Stimulated activated CD8-positive, alpha-beta memory T cell treated with anti-CD3 and anti-CD28 coated beads, Interleukin-2, amount 100 ng/mL, for 1 hour (primary cell): ENCODE measurements at regions not wholly inside any gene's neighbourhood (a gene's known extent, or its start where the extent isn't known, plus 50 kb on each side); places are given as distances from the start of the nearest gene placed in this dataset.
"Not testable (repeated sequence)": the region's sequence is repeated elsewhere in the genome, so short reads cannot be mapped to it uniquely, and the experiment has no call there.

ENCODE experiments used
- DNase-seq, 2 donors: peaks; one replicate each; pipeline ENCODE4 v3.0.0-alpha.2; 2020; ENCODE audit warnings: low read depth in 2 of 2

DNA sequence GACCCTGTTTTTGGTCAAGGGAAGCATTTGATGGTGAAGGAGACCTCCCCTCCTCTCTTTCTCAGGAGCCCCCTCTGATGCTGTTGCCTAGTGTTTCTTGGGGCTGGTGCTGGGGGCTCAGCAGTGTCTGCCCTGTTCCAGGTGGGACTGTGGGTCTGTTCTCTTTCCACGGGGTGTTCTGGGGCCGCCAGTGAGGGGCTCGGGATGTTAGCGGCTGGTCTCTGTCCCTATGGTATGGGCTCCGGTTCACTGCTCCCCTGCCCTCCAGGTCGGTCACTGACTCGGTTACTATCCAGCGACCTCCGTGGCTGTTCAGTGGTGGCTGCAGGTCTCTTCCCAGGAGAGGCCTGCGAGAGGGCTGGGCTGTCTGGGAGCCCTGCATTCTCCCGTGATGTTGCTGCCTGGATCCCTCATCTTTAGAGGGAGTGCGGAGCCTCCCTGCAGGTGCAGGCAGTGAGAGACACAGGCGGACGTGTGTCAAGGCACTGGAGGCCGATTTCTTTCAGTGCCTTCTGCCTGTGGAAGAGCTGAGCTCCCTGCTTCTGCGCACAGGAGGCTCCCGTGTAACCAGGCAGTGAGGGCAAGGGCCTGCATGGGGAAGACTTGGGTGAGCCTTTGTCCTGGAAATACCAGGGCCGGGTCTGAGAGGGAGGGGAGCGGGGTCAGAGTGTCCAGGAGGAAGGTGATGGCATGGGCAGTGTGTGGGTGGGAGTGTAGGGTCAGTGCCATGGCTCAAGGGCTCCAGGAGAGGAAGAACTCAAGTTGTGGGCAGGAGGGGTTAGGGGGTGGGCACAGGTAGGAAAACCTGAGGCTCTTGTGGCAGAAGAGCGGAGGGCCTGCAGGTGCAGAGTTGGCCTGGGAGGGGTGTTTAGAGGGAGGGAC is 362.6 kb downstream of the TMEM121 start:
- DNase-seq: no peak

- no peak for DNase-seq
Observed at GRCh38 chr14:105889666-105890473, 363.5 kb downstream of the TMEM121 start.

DNA sequence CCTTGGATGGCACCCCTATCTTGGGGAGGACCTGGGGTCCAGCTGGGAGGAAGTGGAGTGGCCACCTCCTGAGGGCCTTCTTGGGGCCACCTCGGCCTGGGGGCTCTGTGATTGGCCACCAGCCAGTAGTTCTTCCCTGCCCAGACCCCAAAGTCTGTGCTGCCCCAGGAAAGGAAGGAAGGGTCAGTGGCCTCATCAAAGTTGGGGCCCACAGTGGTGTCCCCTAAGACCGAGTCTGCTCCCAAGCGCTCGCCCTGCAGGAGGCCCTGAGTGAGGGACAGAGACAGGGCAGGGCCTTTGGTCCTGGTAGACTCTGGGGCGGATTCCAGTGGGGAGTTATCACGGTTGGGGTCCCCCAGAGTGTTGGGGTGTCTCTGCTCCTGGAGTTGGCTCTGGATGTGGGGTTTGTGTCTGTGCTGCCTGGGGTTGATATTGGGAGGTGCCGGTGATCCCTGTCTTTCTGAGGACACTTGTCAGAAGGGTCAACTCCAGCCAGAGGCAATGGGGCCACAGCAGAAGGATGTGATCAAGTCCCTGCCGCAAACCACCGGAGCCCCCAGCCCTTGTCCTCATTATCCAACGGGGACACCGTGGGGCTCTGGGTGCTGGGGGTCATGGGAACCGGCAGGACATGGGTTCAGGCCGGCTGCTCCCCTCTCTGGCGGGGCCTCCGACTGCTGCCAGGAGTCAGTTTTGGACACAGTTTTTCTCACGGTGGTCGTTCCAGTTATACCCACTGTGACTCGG is 364.3 kb downstream of the TMEM121 start:
- DNase-seq: no peak

DNA sequence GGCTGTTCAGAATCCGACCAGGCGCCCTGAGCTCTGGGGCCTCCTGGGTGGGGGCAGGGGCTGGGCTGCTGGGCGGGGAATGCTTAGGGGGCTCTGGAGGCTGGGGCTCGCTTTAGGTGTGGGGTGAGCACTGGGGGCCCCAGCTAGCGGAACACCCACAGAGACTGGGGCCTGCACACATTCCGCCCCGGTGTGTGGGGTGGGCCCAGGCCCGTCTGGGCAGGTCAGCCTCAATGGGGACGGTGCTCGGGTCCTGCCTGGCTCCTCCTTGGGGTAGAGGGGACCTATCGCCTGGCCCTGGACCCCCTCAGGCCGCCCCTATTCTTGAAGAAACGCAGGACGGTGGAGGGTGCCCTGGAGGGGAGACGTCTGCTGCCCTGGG is 364.8 kb downstream of the TMEM121 start:
- no peak for DNase-seq

DNA sequence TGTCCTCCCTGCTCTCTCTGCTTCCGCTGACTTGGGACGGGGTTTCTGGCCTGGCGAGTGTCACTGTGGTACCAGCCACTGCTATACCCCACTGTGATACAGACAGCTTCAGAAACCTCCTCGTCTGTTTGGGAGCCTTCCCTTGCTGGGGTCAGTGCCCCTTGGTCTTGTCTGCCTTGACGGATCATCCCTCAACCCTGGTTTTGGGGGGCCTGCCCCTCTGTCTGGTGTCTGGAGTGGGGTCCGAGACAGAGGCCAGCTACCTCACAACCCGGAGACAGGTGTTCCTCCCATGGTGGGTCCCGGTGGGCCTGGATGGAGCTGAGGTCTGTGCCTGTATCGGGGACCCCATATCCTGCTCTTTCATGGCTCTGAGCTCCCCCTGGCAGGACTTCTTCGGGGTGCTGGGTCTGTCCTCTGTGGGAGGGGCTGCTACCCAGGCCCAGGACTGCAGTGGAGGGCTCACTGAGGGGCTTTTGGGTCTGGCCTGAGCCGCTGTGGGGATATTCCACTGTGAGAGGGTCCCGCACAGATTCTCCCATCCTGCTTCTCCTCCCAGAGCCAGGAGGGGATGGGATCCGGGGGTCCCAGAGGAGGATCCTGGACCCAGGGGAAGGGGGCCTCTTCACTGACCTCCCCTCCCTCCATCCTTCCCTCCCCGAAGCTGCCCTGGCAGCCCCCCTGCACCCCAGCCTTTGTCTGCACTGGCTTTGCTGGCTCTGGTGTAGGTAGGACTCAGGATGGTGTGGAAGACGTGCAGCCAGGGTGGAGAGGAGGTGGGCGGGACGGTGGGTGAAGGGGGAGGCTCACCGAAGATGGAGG is 365.5 kb downstream of the TMEM121 start:
- no peak for DNase-seq

DNA sequence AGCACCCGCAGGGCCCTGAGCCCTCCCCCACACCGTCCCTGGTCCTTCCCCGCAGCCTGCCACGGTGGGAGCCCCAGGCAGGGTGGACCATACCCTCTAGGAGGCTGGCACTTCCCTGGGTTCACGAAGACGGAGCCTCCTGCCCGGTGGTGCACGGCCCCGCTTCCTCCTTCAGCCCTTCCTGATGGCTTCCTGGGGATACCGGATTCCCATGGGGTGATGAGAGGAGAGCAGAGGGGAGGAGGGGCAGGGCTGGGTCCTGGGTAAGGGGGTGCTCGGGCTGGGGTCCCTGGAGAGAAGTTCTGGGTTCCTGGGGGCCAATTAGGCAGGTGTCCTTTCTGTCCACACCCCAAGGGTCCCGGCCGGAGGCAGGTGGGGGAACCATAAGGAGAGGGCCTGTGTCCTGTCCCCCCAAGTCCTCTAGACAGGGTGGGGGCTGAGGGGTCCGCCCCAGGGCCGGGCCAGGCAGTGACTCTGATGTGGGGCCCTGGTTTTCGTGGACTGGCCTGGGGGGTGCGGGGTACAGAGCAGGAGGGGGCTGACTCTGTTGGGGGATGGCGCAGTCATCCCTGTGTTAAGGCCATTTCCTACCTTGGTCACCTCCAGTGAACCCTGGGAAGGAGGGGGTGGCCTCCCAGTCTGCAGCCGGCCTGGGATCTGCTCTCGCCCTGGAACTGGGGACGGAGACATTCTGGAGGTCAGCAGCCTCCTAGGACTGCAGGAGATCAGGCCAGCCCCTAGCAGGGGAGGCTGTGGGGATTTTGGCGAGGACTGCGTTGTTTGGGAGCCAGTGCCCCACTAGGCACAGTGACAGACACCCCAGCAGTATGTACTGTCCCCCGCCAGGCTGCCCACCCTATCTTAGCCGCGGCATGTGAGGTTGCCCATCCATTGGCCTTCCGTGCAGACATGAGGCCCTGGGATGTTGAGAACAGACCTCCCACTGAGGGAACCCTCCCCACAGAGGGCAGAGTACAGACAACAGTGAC is 366.4 kb downstream of the TMEM121 start:
- not testable (repeated sequence) for DNase-seq

DNA sequence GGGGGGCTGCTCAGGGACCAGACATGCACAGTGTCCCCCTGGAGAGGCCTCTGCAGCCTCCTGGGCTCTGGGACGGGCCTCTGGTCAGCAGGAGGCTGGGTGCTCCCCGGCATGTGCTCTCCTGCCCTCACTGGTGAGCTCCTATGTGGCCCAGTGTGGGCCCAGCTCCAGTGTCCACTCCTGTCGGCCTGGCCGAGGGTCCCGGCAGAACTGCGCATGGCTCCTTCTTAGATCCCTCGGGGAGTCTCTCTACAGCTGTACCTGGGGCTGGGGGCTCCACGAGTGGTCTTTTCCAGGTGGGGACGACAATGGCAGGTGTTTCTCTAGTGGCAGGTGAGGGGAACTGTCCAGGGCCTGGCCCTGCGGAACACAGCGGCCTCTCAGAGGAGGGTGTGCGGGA is 367.3 kb downstream of the TMEM121 start:
- DNase-seq: not testable (repeated sequence)

DNA sequence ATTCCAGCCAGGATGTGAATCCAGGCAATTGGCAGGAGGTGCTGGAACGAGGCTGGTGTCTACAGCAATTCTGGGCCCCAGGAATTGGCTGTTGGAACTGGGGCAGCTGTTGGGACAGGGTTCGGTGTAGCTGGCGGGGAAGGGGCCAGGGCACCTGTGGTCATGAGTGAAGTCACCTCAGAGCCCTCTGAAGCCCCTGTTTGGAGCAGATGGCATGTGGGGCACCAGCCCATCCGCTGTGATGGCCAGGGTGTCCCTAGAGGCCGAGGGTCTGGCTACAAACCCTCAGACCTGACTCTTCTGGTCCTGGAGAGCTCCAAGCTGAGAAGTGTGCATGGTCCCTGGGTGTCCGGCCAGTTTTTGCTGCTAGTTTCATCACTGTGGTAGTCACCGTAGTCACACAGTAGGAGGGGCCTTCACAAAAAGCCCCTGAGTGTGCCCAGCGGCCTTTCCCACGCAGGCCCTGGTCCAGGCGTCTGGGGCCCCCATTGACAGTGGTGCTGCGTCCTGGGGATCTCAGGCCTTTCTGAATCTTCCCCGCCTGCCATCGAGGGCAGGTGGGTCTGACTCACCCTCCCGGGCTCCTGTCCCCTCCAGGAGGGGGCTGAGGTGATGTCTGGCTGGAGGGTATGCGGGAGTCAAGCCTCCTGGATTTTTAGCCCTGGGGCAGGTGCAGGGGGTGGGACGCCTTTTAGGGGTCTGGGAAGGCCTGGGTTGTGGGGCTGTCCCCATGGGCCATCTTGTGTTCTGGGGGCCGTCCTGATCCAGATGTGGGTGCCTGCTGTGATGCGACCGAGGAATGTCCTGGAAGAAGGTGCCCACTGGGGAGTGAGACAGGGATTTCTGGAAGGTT is 368.0 kb downstream of the TMEM121 start:
- DNase-seq: no peak

DNA sequence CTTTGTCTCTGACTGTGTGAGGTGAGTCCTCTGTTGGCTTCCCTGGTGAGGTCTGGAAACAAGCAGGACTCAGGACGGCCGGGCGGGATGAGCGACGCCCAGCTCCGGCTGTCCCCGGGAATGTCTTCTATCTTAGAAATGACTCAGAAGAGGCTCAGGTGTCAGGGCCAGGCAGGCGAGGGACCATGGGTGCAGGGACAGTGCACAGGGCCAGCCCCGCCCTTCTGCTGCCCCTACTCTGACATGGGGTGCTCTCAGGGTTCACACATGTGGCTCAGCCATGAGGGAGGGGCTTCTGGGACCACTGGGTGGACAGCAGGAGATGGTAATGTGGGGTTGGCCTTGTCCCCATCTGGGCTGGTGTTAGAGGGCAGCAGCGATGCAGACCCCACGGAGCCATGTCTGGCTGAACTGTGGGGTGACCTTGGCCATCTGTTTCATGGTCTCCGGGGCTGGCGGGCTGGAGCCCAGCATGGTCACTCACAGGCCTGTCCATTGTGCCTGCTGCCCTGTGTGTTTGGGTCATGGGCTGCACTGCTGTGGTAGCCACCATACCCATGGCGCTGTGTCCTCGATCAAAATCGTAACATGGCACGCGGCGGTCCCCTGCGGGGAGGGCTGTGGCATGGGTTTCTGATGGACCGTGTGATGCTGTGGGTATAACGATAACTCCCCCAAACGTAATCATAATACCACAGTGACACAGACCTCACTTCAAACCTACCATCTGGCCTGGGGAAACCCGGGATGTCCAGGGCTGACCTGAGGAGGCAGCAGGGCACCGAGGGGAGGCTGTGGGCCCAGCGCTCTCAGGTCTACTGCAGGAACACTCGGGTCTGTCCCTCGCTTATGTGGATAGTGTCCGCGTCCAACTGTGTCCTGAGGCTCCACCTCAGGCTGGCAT is 368.8 kb downstream of the TMEM121 start:
- no peak for DNase-seq

- not testable (repeated sequence) for DNase-seq
Observed at GRCh38 chr14:105896206-105896605, 369.8 kb downstream of the TMEM121 start.

DNA sequence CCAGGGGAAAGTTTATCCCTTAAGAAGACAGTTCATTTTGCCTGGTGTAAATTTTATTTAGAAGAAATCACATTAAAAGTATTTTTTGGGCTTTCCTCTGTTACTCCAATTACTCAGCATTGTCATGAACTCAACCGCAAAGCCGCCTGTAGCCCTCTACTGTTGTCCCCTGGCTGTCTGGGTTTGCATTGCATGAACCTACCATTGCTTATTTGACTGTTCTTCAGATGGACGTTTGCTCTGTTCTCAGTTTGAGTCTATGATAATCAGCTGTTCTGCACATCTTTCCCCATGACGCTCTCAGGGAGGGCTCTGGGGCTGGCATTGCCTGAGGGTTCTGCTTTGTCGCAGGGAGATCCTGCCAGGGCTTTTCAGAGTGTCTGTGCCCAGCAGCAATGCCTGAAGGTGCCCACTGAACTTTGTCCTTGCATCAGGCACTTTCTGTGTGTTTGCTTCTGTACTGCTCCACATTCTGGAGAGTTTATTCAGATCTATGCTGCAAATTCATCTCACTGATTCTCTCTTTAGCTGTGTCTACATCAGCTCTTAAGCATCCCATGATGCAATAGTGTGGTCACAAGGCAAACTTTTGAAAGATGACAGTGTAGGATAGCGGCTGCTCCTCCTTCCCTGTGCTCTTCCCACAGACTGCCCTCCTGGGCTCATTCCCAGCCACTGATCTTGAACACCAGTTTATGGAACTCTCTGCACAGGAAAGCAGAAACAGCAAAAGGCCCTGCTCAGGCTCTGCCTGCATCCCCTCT is 370.8 kb downstream of the TMEM121 start:
- not testable (repeated sequence) for DNase-seq

- DNase-seq: no peak
Observed at GRCh38 chr14:105897725-105898113, 371.3 kb downstream of the TMEM121 start.

DNA sequence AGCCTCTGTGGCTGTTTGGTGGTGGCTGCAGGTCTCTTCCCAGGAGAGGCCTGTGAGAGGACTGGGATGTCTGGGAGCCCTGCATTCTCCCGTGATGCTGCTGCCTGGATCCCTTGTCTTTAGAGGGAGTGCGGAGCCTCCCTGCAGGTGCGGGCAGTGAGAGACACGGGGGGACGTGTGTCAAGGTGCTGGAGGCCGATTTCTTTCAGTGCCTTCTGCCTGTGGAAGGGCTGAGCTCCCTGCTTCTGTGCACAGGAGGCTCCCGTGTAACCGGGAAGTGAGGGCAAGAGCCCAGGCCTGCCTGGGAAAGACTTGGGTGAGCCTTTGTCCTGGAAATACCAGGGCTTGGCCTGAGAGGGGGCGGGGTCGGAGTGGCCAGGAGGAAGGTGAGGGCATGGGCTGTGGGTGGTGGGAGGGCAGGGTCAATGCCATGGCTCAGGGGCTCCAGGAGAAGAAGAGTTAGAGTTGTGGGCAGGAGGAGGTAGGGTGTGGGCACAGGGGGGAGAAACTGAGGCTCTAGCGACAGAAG is 372.2 kb downstream of the TMEM121 start:
- no peak for DNase-seq

- DNase-seq: no peak
Observed at GRCh38 chr14:105899071-105899641, 372.8 kb downstream of the TMEM121 start.

DNA sequence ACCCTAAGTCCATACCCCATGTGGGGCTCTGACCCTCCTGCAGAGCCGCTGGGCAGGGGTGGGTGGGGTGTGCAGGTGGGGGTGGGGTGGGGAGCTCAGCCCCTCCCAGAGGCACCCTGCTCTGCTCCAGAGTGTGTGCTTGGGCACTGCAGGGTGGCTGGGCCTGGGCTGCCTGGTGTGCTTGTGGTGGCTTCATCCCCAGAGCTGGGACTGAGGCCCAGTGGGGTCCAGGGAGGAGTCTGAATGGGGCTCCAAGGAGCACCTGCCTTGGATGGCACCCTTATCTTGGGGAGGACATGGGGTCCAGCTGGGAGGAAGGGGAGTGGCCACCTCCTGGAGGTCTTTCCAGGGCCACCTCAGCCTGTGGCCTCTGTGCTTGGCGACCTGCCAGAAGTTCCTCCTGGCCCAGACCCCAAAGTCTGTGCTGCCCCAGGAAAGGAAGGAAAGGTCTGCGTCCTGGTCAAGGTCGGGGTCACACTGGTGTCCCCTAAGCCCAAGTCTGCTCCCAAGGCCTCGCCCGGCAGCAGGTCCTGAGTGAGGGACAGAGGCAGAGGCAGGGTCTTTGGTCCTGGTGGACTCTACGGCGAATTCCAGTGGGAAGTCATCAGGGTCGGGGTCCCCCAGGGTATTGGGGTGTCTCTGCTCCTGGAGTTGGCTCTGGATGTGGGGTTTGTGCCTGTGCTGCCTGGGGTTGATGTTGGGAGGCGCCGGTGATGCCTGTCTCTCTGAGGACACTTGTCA is 373.4 kb downstream of the TMEM121 start:
- DNase-seq: no peak
